Type B pancreatic cell (in vitro differentiated cells): ENCODE measurements at regions not wholly inside any gene's neighbourhood (a gene's known extent, or its start where the extent isn't known, plus 50 kb on each side); places are given as distances from the start of the nearest gene placed in this dataset.

Experiments
- DNase-seq: peaks from one replicate; pipeline ENCODE4 v3.0.0; 2021; ENCODE audit warnings: mixed read lengths; ENCODE audit not compliant: unreplicated experiment; ENCODE audit errors: extremely low spot score
- H3K27ac Mint-ChIP-seq: 2 replicates; pipeline ENCODE4 v1.8.0; 2021; ENCODE audit warnings: mild to moderate bottlenecking, mixed read lengths
- H3K27me3 Mint-ChIP-seq: 2 replicates; pipeline ENCODE4 v1.8.0; 2021; ENCODE audit warnings: mixed read lengths
- H3K36me3 Mint-ChIP-seq: 2 replicates; pipeline ENCODE4 v1.8.0; 2021; ENCODE audit warnings: mixed read lengths
- H3K4me1 Mint-ChIP-seq: one replicate; pipeline ENCODE4 v1.8.0; 2021; ENCODE audit warnings: mixed read lengths; ENCODE audit not compliant: unreplicated experiment
- H3K4me3 Mint-ChIP-seq: 2 replicates; pipeline ENCODE4 v1.8.0; 2021; ENCODE audit warnings: mild to moderate bottlenecking, mixed read lengths
- H3K9me3 Mint-ChIP-seq: 2 replicates; pipeline ENCODE4 v1.8.0; 2021; ENCODE audit warnings: mixed read lengths
- TF ChIP-seq, protein P1 (sequence below): fragments of 200-600 bp; sonication (generic); conservative IDR thresholded peaks from 2 replicates; pipeline ENCODE4 v1.5.0; 2021; ENCODE audit warnings: antibody characterized with exemption, mild to moderate bottlenecking

GRCh38 chr11:129285402-129285786 lies 90.3 kb upstream of the BARX2 start:
- no peaks in the 10 kb centered on the region for H3K9me3 Mint-ChIP-seq
- TF ChIP-seq, protein P1, sequence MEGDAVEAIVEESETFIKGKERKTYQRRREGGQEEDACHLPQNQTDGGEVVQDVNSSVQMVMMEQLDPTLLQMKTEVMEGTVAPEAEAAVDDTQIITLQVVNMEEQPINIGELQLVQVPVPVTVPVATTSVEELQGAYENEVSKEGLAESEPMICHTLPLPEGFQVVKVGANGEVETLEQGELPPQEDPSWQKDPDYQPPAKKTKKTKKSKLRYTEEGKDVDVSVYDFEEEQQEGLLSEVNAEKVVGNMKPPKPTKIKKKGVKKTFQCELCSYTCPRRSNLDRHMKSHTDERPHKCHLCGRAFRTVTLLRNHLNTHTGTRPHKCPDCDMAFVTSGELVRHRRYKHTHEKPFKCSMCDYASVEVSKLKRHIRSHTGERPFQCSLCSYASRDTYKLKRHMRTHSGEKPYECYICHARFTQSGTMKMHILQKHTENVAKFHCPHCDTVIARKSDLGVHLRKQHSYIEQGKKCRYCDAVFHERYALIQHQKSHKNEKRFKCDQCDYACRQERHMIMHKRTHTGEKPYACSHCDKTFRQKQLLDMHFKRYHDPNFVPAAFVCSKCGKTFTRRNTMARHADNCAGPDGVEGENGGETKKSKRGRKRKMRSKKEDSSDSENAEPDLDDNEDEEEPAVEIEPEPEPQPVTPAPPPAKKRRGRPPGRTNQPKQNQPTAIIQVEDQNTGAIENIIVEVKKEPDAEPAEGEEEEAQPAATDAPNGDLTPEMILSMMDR: no peak
- DNase-seq: no peak
- peaks cover 59% of the 10 kb centered on the region for H3K4me1 Mint-ChIP-seq
- no peak overlapping the region for H3K27ac Mint-ChIP-seq
- no peaks in the 10 kb centered on the region for H3K36me3 Mint-ChIP-seq
- no peak overlapping the region for H3K4me3 Mint-ChIP-seq
- H3K27me3 Mint-ChIP-seq: no peaks in the 10 kb centered on the region

DNA sequence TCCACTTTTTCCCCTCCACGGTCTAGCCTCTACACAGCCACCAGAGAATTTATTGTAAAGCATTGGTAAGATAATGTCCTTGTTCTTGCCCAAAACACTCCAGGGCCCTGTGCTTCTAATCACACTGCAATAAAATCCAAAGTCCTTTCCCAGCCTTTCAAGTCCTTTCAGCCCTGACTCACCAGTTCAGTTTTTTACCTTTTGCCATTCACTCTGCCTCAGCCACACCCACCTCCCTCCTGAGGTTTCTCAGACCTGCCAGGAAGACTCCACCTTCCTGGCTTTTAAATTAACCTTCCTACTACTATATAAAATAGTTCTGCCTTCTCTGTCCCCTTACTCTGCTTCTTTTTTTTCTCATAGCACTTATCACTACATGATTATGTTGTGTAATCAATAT lies 91.0 kb upstream of the ARHGAP32 start:
- DNase-seq: no peak
- H3K4me3 Mint-ChIP-seq: peak overlapping the region; percentile 57
- no peaks in the 10 kb centered on the region for H3K27me3 Mint-ChIP-seq
- TF ChIP-seq, protein P1: no peak
- peaks cover 54% of the 10 kb centered on the region for H3K4me1 Mint-ChIP-seq
- no peaks in the 10 kb centered on the region for H3K36me3 Mint-ChIP-seq
- peak overlapping the region; percentile 44 for H3K27ac Mint-ChIP-seq
- H3K9me3 Mint-ChIP-seq: no peaks in the 10 kb centered on the region

GRCh38 chr11:129282634-129283033 lies 90.5 kb upstream of the ARHGAP32 start:
- no peaks in the 10 kb centered on the region for H3K9me3 Mint-ChIP-seq
- H3K27ac Mint-ChIP-seq: peak overlapping the region; percentile 44
- no peaks in the 10 kb centered on the region for H3K27me3 Mint-ChIP-seq
- H3K36me3 Mint-ChIP-seq: no peaks in the 10 kb centered on the region
- H3K4me1 Mint-ChIP-seq: peaks cover 59% of the 10 kb centered on the region
- TF ChIP-seq, protein P1: no peak
- no peak for DNase-seq
- H3K4me3 Mint-ChIP-seq: peak overlapping the region; percentile 57

DNA sequence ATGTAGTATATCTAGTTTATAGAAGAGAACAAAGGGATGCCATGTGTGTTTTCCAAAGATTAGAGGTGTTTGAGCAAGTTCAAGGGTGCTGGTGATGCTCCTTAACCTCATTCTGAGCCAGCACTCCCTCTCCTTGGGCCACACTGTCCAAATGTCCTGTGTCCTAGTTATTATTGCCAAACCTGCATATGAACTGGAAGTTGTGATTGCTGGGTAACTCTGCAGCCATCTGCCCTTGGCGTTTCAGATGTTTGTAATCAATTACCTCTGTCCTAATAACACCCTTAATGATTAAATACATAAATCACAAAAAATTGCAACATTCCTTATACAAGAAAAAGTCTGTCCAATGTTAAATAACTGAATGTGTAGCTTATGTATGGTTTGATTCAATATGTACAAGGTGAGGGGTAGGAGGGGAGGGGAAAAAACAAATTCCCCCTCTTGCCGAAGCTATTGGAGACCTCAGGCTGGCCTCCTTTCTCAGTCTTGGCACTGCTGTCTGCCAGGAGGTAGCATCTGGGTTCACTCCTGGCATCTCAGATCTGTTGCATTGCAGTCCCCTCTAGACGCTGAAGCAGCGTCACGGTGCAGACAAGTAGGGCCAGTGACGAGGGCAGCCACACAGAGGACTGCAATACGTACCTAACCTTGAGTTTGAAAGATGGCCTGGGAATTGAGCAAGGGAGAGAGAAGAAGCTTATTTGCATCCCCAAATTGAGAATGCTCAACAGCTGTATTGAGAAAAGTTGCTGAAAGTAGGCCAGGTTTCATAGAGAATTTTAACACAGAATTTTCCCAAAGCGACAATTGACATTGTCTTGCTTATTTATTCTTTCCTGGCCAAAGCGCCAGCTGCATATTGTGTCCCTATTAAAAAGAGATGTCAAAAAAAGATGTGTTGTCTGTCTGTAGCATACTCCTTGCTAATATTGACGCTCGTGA lies 89.6 kb upstream of the ARHGAP32 start:
- Mint-ChIP-seq H3K27ac (no peak overlapping the region), H3K27me3 (no peaks in the 10 kb centered on the region), H3K36me3 (no peaks in the 10 kb centered on the region), H3K4me3 (peak overlapping the region; percentile 28), H3K9me3 (no peaks in the 10 kb centered on the region), H3K4me1 (peaks cover 63% of the 10 kb centered on the region)
- DNase-seq: no peak
- TF ChIP-seq, protein P1: no peak

DNA sequence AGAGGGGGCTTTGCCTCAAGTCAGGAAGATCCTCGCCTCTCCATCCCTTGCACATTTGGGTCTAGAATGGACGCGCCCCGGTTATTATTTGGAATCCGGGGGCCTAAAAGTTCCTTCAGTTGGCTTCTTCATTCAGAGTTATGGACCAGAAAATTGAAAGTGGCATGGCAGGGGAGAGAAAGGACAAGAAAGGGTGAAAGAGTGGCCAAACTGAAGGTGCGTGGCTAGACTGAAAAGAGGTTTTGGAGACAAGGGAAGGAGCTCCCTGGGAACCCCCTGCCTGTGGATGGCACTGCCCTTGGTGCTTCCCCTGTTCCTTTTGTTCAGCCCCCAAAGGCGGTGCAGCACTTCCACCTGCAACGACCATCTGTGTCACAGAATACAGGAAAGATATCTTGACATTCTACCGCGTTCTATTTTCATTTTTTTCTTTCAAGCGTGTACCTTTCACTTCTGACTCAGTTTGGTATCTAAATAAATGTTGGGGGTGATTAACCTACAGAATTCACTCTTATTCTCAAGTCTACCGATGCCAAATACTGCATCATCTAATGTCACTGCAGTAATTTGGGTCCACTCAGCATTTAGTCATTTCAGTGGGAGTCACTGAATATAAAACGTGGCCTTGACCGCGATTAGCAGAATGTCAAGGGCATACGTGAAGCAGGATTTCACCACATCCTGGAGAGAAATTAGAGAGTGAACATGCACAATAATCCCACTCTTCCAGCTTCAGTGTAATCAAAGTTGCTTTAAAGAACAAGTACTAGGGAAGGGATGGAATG lies 88.1 kb upstream of the ARHGAP32 start:
- Mint-ChIP-seq H3K27ac (peak overlapping the region; percentile 77), H3K4me3 (peak overlapping the region; percentile 89), H3K4me1 (peaks cover 68% of the 10 kb centered on the region)

More for the DNA sequence above, 88.1 kb upstream of the ARHGAP32 start:
- H3K36me3 Mint-ChIP-seq: no peaks in the 10 kb centered on the region
- TF ChIP-seq, protein P1: no peak
- no peaks in the 10 kb centered on the region for H3K9me3 Mint-ChIP-seq
- no peaks in the 10 kb centered on the region for H3K27me3 Mint-ChIP-seq
- DNase-seq: no peak
